ENCODE measurements at regions not wholly inside any gene's neighbourhood (a gene's known extent, or its start where the extent isn't known, plus 50 kb on each side); places are given as distances from the start of the nearest gene placed in this dataset.

DNA sequence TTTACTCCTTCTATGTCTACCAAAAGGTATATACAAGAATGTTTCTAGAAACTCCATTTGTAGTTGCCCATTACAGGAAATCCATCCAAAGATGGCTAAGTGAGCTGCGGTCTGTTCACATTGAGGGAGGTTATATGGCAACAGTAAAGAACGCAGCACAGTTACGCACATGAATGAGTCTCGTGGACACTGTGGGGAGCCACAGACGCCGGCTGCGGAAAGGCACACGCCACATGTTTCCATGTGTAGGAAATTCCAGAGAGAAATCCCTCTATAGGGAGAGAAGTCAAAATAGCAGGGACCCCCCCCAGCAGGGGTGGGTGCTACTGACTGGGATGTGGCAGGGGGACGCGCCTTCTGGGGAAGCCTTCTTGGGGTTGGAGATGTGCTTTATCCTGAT lies 139.0 kb upstream of the NCOR2 start:
- TF ChIP-seq, protein P1, sequence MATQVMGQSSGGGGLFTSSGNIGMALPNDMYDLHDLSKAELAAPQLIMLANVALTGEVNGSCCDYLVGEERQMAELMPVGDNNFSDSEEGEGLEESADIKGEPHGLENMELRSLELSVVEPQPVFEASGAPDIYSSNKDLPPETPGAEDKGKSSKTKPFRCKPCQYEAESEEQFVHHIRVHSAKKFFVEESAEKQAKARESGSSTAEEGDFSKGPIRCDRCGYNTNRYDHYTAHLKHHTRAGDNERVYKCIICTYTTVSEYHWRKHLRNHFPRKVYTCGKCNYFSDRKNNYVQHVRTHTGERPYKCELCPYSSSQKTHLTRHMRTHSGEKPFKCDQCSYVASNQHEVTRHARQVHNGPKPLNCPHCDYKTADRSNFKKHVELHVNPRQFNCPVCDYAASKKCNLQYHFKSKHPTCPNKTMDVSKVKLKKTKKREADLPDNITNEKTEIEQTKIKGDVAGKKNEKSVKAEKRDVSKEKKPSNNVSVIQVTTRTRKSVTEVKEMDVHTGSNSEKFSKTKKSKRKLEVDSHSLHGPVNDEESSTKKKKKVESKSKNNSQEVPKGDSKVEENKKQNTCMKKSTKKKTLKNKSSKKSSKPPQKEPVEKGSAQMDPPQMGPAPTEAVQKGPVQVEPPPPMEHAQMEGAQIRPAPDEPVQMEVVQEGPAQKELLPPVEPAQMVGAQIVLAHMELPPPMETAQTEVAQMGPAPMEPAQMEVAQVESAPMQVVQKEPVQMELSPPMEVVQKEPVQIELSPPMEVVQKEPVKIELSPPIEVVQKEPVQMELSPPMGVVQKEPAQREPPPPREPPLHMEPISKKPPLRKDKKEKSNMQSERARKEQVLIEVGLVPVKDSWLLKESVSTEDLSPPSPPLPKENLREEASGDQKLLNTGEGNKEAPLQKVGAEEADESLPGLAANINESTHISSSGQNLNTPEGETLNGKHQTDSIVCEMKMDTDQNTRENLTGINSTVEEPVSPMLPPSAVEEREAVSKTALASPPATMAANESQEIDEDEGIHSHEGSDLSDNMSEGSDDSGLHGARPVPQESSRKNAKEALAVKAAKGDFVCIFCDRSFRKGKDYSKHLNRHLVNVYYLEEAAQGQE (IDR thresholded peaks at IDR 0.05; ENCODE audit: insufficient read depth in 1 of 2, low read depth in 2 of 2, low read length in 2 of 2): no peak
- no peak for TF ChIP-seq SIN3A (IDR thresholded peaks at IDR 0.05; ENCODE audit: borderline replicate concordance, insufficient read depth, low read length)
